DND-41 (cell line): ENCODE measurements at regions not wholly inside any gene's neighbourhood (a gene's known extent, or its start where the extent isn't known, plus 50 kb on each side); places are given as distances from the start of the nearest gene placed in this dataset.
"Not testable (repeated sequence)": the region's sequence is repeated elsewhere in the genome, so short reads cannot be mapped to it uniquely, and the experiment has no call there.

ENCODE experiments used
- ATAC-seq: fragments of 200-7000 bp; cut with Tn5 transposase; 3 replicates; pipeline ENCODE4 v1.9.1; 2021; ENCODE audit warnings: low read depth; ENCODE audit not compliant: insufficient read depth
- DNase-seq: peaks from one replicate; pipeline ENCODE4 v3.0.0-alpha.2; 2020
- H2AFZ ChIP-seq: 2 replicates; pipeline ENCODE4 v1.6.0; 2012; ENCODE audit warnings: low read depth, low read length
- H3K27ac ChIP-seq: 2 replicates; pipeline ENCODE4 v1.5.1; 2012; ENCODE audit warnings: low read length, inconsistent platforms
- H3K27me3 ChIP-seq: fragments of 200-600 bp; sonication (generic); 2 replicates; pipeline ENCODE4 v1.6.0; 2012; ENCODE audit warnings: low read length, mild to moderate bottlenecking, inconsistent platforms; ENCODE audit not compliant: insufficient read depth, poor library complexity
- H3K36me3 ChIP-seq: 2 replicates; pipeline ENCODE4 v1.5.1; 2012; ENCODE audit warnings: low read length, inconsistent platforms; ENCODE audit not compliant: insufficient read depth
- H3K4me1 ChIP-seq: 2 replicates; pipeline ENCODE4 v1.5.1; 2012; ENCODE audit warnings: mild to moderate bottlenecking, low read length; ENCODE audit not compliant: insufficient read depth
- H3K4me2 ChIP-seq: 2 replicates; pipeline ENCODE4 v1.6.0; 2012; ENCODE audit warnings: mild to moderate bottlenecking, moderate library complexity, low read length, inconsistent platforms; ENCODE audit not compliant: insufficient read depth
- H3K4me3 ChIP-seq, 2 experiments: fragments of 200-600 bp in 1 of 2; shearing (Covaris generic) in 1 of 2; 2 replicates each; pipeline ENCODE4 v1.5.1; 2012 to 2016; ENCODE audit warnings: inconsistent platforms in 2 of 2, low read length in 2 of 2, mild to moderate bottlenecking in 2 of 2, low read depth in 1 of 2, moderate library complexity in 1 of 2
- H3K79me2 ChIP-seq: 2 replicates; pipeline ENCODE4 v1.6.0; 2012; ENCODE audit warnings: low read length, inconsistent platforms; ENCODE audit not compliant: insufficient read depth
- H3K9ac ChIP-seq: 2 replicates; pipeline ENCODE4 v1.6.0; 2012; ENCODE audit warnings: low read depth, mild to moderate bottlenecking, inconsistent platforms, low read length, moderate library complexity
- H3K9me3 ChIP-seq: 2 replicates; pipeline ENCODE4 v1.5.1; 2012; ENCODE audit warnings: low read length, moderate library complexity, mild to moderate bottlenecking, inconsistent platforms; ENCODE audit not compliant: insufficient read depth, severe bottlenecking
- H4K20me1 ChIP-seq: 2 replicates; pipeline ENCODE4 v1.6.0; 2012; ENCODE audit warnings: low read length; ENCODE audit not compliant: insufficient read depth

GRCh38 chr1:121006826-121007225, 117.3 kb downstream of the PPIAL4A start:
- H3K4me1 ChIP-seq, H3K36me3 ChIP-seq, H3K9ac ChIP-seq, H2AFZ ChIP-seq, H3K79me2 ChIP-seq, H3K9me3 ChIP-seq, ATAC-seq, H3K27ac ChIP-seq, H3K27me3 ChIP-seq, DNase-seq, H4K20me1 ChIP-seq, H3K4me2 ChIP-seq, H3K4me3 ChIP-seq: not testable (repeated sequence)

DNA sequence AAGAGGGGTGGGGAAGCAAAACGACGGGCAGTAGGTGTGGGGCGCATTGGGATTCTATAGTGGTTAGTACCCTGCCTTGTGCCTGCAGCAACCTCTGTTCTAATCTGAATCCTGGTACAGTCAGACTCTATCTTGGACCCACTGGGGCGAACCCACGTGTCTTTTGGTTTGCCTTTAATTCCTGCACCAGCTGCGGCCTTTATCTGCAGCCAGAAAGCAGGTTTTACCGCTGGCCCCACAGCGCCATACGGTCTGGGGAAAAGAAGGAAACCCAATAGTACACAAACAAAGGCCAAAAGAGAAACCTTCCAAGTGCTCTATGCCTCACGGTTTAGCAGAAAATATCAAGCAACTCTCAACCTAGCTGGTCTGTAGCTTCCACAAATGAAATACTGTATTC, 118.2 kb downstream of the PPIAL4A start:
- H3K36me3 ChIP-seq, H3K27me3 ChIP-seq, H3K9me3 ChIP-seq, DNase-seq, H4K20me1 ChIP-seq, H3K9ac ChIP-seq, ATAC-seq, H3K27ac ChIP-seq, H3K4me3 ChIP-seq, H2AFZ ChIP-seq, H3K4me1 ChIP-seq, H3K79me2 ChIP-seq, H3K4me2 ChIP-seq: not testable (repeated sequence)

- not testable (repeated sequence) for H3K27ac ChIP-seq, H3K79me2 ChIP-seq, H3K4me3 ChIP-seq, H2AFZ ChIP-seq, ATAC-seq, H3K27me3 ChIP-seq, H4K20me1 ChIP-seq, H3K36me3 ChIP-seq, H3K9me3 ChIP-seq, H3K4me2 ChIP-seq, H3K4me1 ChIP-seq, DNase-seq, H3K9ac ChIP-seq
Observed at GRCh38 chr1:121008512-121009215, 119.1 kb downstream of the PPIAL4A start.

- not testable (repeated sequence) for H3K4me3 ChIP-seq, H4K20me1 ChIP-seq, H3K4me1 ChIP-seq, H3K27ac ChIP-seq, H3K79me2 ChIP-seq, H3K9ac ChIP-seq, H2AFZ ChIP-seq, H3K4me2 ChIP-seq, H3K27me3 ChIP-seq, H3K36me3 ChIP-seq, DNase-seq, ATAC-seq, H3K9me3 ChIP-seq
Observed at GRCh38 chr1:121009216-121010057, 119.9 kb downstream of the PPIAL4A start.

DNA sequence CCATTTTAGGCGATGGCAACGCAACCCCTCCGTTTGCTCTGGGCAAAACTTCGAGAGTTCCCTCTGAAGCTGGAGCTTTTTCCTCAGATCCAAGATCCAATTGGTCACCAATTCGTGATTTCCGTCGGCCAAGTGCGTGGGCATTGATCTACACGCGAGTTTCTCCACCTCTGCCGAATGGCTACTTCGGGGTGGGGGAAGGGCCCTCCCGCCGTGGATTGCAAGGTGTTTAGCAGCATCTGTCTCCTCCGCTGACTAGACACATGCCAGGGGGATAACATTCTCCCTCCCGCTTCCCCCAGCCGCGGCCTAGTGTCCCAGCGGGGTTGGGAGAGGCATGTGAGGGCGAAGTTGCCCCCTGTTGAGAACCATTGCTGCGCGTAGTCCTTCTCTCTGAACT, 120.6 kb downstream of the PPIAL4A start:
- H3K4me2 ChIP-seq, ATAC-seq: not testable (repeated sequence)

GRCh38 chr1:121013181-121013580, 123.6 kb downstream of the PPIAL4A start:
- H3K4me2 ChIP-seq, H3K4me1 ChIP-seq, H3K9ac ChIP-seq, ATAC-seq, DNase-seq, H3K9me3 ChIP-seq, H3K79me2 ChIP-seq, H4K20me1 ChIP-seq, H2AFZ ChIP-seq, H3K27me3 ChIP-seq, H3K27ac ChIP-seq, H3K36me3 ChIP-seq, H3K4me3 ChIP-seq: not testable (repeated sequence)

More for the DNA sequence above, 120.6 kb downstream of the PPIAL4A start:
- H3K4me1 ChIP-seq, H3K27ac ChIP-seq, H3K9me3 ChIP-seq, H3K79me2 ChIP-seq, DNase-seq, H3K36me3 ChIP-seq, H3K27me3 ChIP-seq, H4K20me1 ChIP-seq, H3K9ac ChIP-seq, H3K4me3 ChIP-seq, H2AFZ ChIP-seq: not testable (repeated sequence)

GRCh38 chr1:121016182-121017028, 126.8 kb downstream of the PPIAL4A start:
- not testable (repeated sequence) for H3K4me3 ChIP-seq, H3K9me3 ChIP-seq, H3K27me3 ChIP-seq, H3K36me3 ChIP-seq, H3K79me2 ChIP-seq, ATAC-seq, H2AFZ ChIP-seq, H4K20me1 ChIP-seq, H3K9ac ChIP-seq, H3K4me2 ChIP-seq, H3K4me1 ChIP-seq, DNase-seq, H3K27ac ChIP-seq
